ENCODE measurements at regions not wholly inside any gene's neighbourhood (a gene's known extent, or its start where the extent isn't known, plus 50 kb on each side); places are given as distances from the start of the nearest gene placed in this dataset.

DNA sequence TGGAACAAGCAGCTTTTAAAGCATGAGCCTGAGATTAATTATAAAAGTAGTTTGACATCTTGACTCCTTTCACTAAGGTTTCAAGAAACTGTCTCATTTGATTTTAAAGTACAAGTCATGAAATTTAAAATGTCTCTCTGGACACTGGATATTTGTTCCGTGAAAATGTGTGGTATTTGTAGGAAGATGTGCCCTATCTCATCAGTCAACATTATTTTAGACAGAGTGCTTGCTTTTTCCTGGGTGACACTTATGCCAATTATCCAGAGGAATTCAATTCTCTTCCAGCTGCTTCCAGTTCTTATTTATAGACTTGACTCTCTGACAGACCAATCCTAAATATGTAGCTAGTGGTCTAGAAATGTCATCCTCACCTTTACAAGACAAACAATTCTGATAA is 300.4 kb downstream of the PLA2G4A start:
- no peak overlapping the region for H3K27ac ChIP-seq (replicated peaks)

DNA sequence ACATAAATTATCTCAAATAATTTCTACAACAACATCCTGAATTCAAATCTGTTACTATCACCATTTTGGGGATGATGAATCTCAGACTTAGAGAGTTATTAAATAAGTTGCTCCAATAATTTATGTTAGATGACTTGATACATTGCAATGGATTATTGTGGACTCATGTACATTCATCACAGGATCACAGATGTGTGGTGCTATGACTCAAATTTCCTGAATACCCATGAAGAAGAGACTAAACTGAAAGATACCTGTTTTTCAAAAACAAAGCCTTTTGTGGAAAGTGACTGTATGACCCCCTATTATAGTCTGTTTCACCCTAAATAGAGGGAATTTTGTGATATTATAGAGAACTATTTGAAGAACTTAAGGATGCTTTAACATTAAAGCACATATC is 315.0 kb downstream of the PLA2G4A start:
- intact Hi-C loops (cut with micrococcal nuclease): no loop called here
- H3K4me1 ChIP-seq: no peaks in the 10 kb centered on the region
- no peak for DNase-seq
- H3K27ac ChIP-seq (replicated peaks): no peak overlapping the region
- H3K9me3 ChIP-seq (replicated peaks): peaks cover 40% of the 10 kb centered on the region
- no peaks in the 10 kb centered on the region for H3K36me3 ChIP-seq
- TF ChIP-seq, protein P1, sequence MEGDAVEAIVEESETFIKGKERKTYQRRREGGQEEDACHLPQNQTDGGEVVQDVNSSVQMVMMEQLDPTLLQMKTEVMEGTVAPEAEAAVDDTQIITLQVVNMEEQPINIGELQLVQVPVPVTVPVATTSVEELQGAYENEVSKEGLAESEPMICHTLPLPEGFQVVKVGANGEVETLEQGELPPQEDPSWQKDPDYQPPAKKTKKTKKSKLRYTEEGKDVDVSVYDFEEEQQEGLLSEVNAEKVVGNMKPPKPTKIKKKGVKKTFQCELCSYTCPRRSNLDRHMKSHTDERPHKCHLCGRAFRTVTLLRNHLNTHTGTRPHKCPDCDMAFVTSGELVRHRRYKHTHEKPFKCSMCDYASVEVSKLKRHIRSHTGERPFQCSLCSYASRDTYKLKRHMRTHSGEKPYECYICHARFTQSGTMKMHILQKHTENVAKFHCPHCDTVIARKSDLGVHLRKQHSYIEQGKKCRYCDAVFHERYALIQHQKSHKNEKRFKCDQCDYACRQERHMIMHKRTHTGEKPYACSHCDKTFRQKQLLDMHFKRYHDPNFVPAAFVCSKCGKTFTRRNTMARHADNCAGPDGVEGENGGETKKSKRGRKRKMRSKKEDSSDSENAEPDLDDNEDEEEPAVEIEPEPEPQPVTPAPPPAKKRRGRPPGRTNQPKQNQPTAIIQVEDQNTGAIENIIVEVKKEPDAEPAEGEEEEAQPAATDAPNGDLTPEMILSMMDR (IDR thresholded peaks at IDR 0.05; ENCODE audit: borderline replicate concordance): no peak
- H3K4me3 ChIP-seq: no peak overlapping the region
- no peaks in the 10 kb centered on the region for H3K27me3 ChIP-seq (ENCODE audit: low read depth)

More for the DNA sequence above, 300.4 kb downstream of the PLA2G4A start:
- no peak for DNase-seq
- no peaks in the 10 kb centered on the region for H3K36me3 ChIP-seq
- H3K27me3 ChIP-seq (ENCODE audit: low read depth): no peaks in the 10 kb centered on the region
- no peak overlapping the region for H3K4me3 ChIP-seq
- peaks cover 25% of the 10 kb centered on the region for H3K9me3 ChIP-seq (replicated peaks)
- H3K4me1 ChIP-seq: no peaks in the 10 kb centered on the region
- TF ChIP-seq, protein P1 (IDR thresholded peaks at IDR 0.05; ENCODE audit: borderline replicate concordance): no peak
- intact Hi-C loops (cut with micrococcal nuclease): no loop called here

DNA sequence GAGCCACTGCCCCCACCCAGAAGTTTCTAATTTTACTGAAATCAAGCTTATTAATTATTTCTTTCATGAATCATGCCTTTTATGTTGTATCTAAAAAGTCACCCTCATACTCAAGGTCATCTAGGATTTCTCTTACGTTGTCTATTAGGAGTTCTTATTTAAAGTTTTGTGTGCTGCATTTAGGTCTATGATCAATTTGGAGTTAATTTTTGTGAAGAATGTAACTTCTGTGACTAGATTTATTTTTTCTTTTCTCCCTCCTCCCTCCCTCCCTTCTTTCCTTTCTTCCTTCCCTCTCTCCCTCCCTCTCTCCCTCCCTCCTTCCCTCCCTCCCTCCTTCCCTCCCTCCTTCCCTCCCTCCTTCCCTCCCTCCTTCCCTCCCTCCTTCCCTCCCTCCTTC is 317.6 kb downstream of the PLA2G4A start:
- intact Hi-C loops (cut with micrococcal nuclease): no loop called here
- no peaks in the 10 kb centered on the region for H3K4me1 ChIP-seq
- H3K9me3 ChIP-seq (replicated peaks): peaks cover 54% of the 10 kb centered on the region
- no peak overlapping the region for H3K4me3 ChIP-seq
- H3K27me3 ChIP-seq (ENCODE audit: low read depth): no peaks in the 10 kb centered on the region
- no peak overlapping the region for H3K27ac ChIP-seq (replicated peaks)
- no peak for DNase-seq
- TF ChIP-seq, protein P1 (IDR thresholded peaks at IDR 0.05; ENCODE audit: borderline replicate concordance): no peak
- H3K36me3 ChIP-seq: no peaks in the 10 kb centered on the region

DNA sequence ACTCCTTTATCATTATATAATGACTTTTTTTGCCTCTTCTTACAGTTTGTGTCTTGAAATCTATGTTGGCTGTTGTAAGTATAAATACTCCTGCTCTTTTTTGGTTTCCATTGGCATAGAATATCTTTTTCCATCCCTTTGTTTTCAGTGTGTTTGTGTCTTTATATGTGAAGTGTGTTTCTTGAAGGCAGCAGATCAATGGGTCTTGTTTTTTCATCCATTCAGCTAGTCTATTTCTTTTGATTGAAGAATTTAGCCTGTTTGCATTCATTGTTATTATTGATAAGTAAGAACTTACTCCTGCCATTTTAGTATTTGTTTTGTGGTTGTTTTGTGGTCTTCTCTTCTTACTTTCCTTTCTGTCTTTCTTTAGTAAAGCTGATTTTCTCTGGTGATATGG is 322.8 kb downstream of the PLA2G4A start:
- DNase-seq: no peak
- Histone ChIP-seq H3K36me3 (no peaks in the 10 kb centered on the region), H3K27me3 (ENCODE audit: low read depth) (no peaks in the 10 kb centered on the region), H3K4me3 (no peak overlapping the region), H3K4me1 (no peaks in the 10 kb centered on the region), H3K27ac (replicated peaks) (no peak overlapping the region), H3K9me3 (replicated peaks) (peaks cover 67% of the 10 kb centered on the region)
- intact Hi-C loops (cut with micrococcal nuclease): no loop called here
- TF ChIP-seq, protein P1 (IDR thresholded peaks at IDR 0.05; ENCODE audit: borderline replicate concordance): no peak

DNA sequence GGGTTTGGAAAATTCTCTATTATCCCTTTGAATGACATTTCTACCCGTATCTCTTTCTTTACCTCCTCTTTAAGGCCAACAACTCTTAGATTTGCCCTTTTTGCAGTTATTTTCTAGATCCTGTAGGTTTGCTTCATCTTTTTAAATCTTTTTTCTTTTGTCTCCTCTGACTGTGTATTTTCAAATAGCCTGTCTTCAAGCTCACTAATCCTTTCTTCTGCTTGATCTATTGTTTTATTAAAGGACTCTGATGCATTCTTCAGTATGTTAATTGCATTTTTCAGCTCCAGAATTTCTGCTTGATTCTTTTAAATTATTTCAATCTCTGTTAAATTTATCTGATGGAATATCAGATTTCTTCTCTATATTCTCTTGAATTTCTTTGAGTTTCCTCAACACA is 324.3 kb downstream of the PLA2G4A start:
- no peaks in the 10 kb centered on the region for H3K4me1 ChIP-seq
- DNase-seq: no peak
- no peak overlapping the region for H3K4me3 ChIP-seq
- intact Hi-C loops (cut with micrococcal nuclease): no loop called here
- no peak overlapping the region for H3K27ac ChIP-seq (replicated peaks)
- TF ChIP-seq, protein P1 (IDR thresholded peaks at IDR 0.05; ENCODE audit: borderline replicate concordance): no peak
- H3K27me3 ChIP-seq (ENCODE audit: low read depth): no peaks in the 10 kb centered on the region
- H3K9me3 ChIP-seq (replicated peaks): peaks cover 67% of the 10 kb centered on the region
- no peaks in the 10 kb centered on the region for H3K36me3 ChIP-seq

DNA sequence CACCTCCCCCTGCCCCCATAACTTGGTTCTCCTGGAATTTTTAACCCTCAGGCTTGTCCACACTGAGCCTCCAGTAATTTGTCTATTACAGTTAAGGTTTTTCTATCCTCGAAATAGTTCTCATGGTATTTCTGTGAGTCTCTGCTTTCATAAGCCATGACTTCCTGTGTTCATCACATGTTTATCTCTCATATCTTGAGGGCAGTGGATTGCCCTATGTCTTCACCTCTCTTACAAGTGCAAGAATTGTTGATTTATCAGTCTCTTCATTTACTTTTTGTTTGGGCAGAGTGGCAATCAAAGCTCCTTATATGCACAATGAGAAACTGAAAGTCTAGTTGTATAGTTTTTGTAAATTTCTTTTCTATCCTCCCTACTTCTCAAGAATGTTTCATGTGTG is 328.4 kb downstream of the PLA2G4A start:
- no peaks in the 10 kb centered on the region for H3K27me3 ChIP-seq (ENCODE audit: low read depth)
- no peak overlapping the region for H3K27ac ChIP-seq (replicated peaks)
- no peaks in the 10 kb centered on the region for H3K36me3 ChIP-seq
- TF ChIP-seq, protein P1 (IDR thresholded peaks at IDR 0.05; ENCODE audit: borderline replicate concordance): no peak
- H3K9me3 ChIP-seq (replicated peaks): peaks cover 33% of the 10 kb centered on the region
- intact Hi-C loops (cut with micrococcal nuclease): no loop called here
- no peak overlapping the region for H3K4me3 ChIP-seq
- no peak for DNase-seq
- H3K4me1 ChIP-seq: no peaks in the 10 kb centered on the region
